ENCODE measurements at regions not wholly inside any gene's neighbourhood (a gene's known extent, or its start where the extent isn't known, plus 50 kb on each side); places are given as distances from the start of the nearest gene placed in this dataset.
A peak's percentile ranks its signal among the peaks of the same experiment; 100 is the strongest.
"Not testable (repeated sequence)": the region's sequence is repeated elsewhere in the genome, so short reads cannot be mapped to it uniquely, and the experiment has no call there.

GRCh38 chrX:44693255-44693654 is 150.6 kb upstream of the DUSP21 start:
- ATAC-seq = no peak
- intact Hi-C loops (cut with DNase I) = no loop called here
- DNase-seq (ENCODE audit: low spot score) = no peak

GRCh38 chrX:44690129-44690528 is 147.5 kb upstream of the FUNDC1 start:
- intact Hi-C loops (cut with DNase I) = no loop called here
- no peak for ATAC-seq
- DNase-seq (ENCODE audit: low spot score) = no peak

- intact Hi-C loops (cut with DNase I) = no loop called here
- peak; percentile 59 for DNase-seq (ENCODE audit: low spot score)
- ATAC-seq = peak; percentile 49
Measured at GRCh38 chrX:44675362-44676024, 132.8 kb upstream of the FUNDC1 start.

GRCh38 chrX:44674906-44675305 is 132.2 kb upstream of the FUNDC1 start:
- ATAC-seq (no peak), DNase-seq (ENCODE audit: low spot score) (no peak)
- intact Hi-C loops (cut with DNase I) = no loop called here

- ATAC-seq = no peak
- intact Hi-C loops (cut with DNase I) = no loop called here
- no peak for DNase-seq (ENCODE audit: low spot score)
Measured at GRCh38 chrX:44669626-44670025, 127.0 kb upstream of the FUNDC1 start.

- DNase-seq (ENCODE audit: low spot score) = no peak
- no peak for ATAC-seq
- intact Hi-C loops (cut with DNase I) = no loop called here
Measured at GRCh38 chrX:44667771-44668170, 125.1 kb upstream of the FUNDC1 start.

GRCh38 chrX:44657718-44658246 is 115.1 kb upstream of the FUNDC1 start:
- DNase-seq (ENCODE audit: low spot score); intact Hi-C loops (cut with DNase I); ATAC-seq: not testable (repeated sequence)

- no peak for ATAC-seq
Measured at GRCh38 chrX:44651358-44651757, 108.7 kb upstream of the FUNDC1 start.

GRCh38 chrX:44643723-44644122 is 101.1 kb upstream of the FUNDC1 start:
- DNase-seq (ENCODE audit: low spot score) (no peak), ATAC-seq (no peak)
- intact Hi-C loops (cut with DNase I) = no loop called here

More at GRCh38 chrX:44651358-44651757, 108.7 kb upstream of the FUNDC1 start:
- intact Hi-C loops (cut with DNase I) = no loop called here
- DNase-seq (ENCODE audit: low spot score) = no peak

- no peak for ATAC-seq
- intact Hi-C loops (cut with DNase I) = no loop called here
Measured at GRCh38 chrX:44637282-44637681, 94.6 kb upstream of the FUNDC1 start.

GRCh38 chrX:44621078-44621477 is 78.4 kb upstream of the FUNDC1 start:
- intact Hi-C loops (cut with DNase I) = no loop called here
- ATAC-seq (no peak), DNase-seq (ENCODE audit: low spot score) (no peak)

More at GRCh38 chrX:44637282-44637681, 94.6 kb upstream of the FUNDC1 start:
- no peak for DNase-seq (ENCODE audit: low spot score)

- ATAC-seq (no peak), DNase-seq (ENCODE audit: low spot score) (no peak)
- intact Hi-C loops (cut with DNase I) = no loop called here
Measured at GRCh38 chrX:44619039-44619438, 76.4 kb upstream of the FUNDC1 start.

- no peak for ATAC-seq
- DNase-seq (ENCODE audit: low spot score) = no peak
- intact Hi-C loops (cut with DNase I) = no loop called here
Measured at GRCh38 chrX:44596277-44596676, 53.6 kb upstream of the FUNDC1 start.

All from sciatic nerve (tissue), 2 donors.